ENCODE measurements at regions not wholly inside any gene's neighbourhood (a gene's known extent, or its start where the extent isn't known, plus 50 kb on each side); places are given as distances from the start of the nearest gene placed in this dataset. TPM values are rescaled to one million over a fixed set of nuclear protein-coding genes. Genes with fewer than 3 reads are reported as not detected.

GRCh38 chr2:184540246-184540789 lies 58.0 kb upstream of the ZNF804A start:
- CTCF ChIA-PET = no interaction called here
- no peaks in the 10 kb centered on the region for H3K36me3 Mint-ChIP-seq (ENCODE audit: low read depth)
- H3K9me3 Mint-ChIP-seq = no peaks in the 10 kb centered on the region
- H3K4me1 Mint-ChIP-seq = no peaks in the 10 kb centered on the region
- no peak overlapping the region for H3K27ac Mint-ChIP-seq
- DNase-seq = no peak
- POLR2A ChIA-PET = no interaction called here
- no peak overlapping the region for H3K4me3 Mint-ChIP-seq
- H3K27me3 Mint-ChIP-seq = no peaks in the 10 kb centered on the region

GRCh38 chr2:184541591-184541990 lies 56.7 kb upstream of the ZNF804A start:
- no peaks in the 10 kb centered on the region for H3K27me3 Mint-ChIP-seq

GRCh38 chr2:184543832-184544231 lies 54.5 kb upstream of the ZNF804A start:
- Mint-ChIP-seq H3K9me3 (no peaks in the 10 kb centered on the region), H3K4me3 (no peak overlapping the region), H3K27me3 (no peaks in the 10 kb centered on the region), H3K27ac (no peak overlapping the region), H3K36me3 (ENCODE audit: low read depth) (no peaks in the 10 kb centered on the region), H3K4me1 (no peaks in the 10 kb centered on the region)
- DNase-seq = no peak
- ChIA-PET CTCF (interaction anchor here (1.2 kb wide), 1 partner anchor 30 kb away, joined by 3 read pairs; no protein-coding TSS in a partner anchor), POLR2A (no interaction called here)

More at GRCh38 chr2:184541591-184541990, 56.7 kb upstream of the ZNF804A start:
- ChIA-PET CTCF (no interaction called here), POLR2A (no interaction called here)
- H3K9me3 Mint-ChIP-seq = no peaks in the 10 kb centered on the region
- no peaks in the 10 kb centered on the region for H3K4me1 Mint-ChIP-seq
- no peaks in the 10 kb centered on the region for H3K36me3 Mint-ChIP-seq (ENCODE audit: low read depth)
- no peak for DNase-seq
- no peak overlapping the region for H3K4me3 Mint-ChIP-seq
- no peak overlapping the region for H3K27ac Mint-ChIP-seq

Small RNAs in the stretch of these regions (microRNA-seq; reads per million reads assigned to microRNA genes)
- gene MIR548AE1 (ENCODE audit: borderline microRNAs expressed, borderline replicate concordance) = not detected

Measured in activated CD4-positive, alpha-beta T cell treated with anti-CD3 and anti-CD28 coated beads, Interleukin-2, amount 10 ng/mL, durations not matched to agents 7 days and 5 days (primary cell).